HFFc6 (cell line): ENCODE measurements at regions not wholly inside any gene's neighbourhood (a gene's known extent, or its start where the extent isn't known, plus 50 kb on each side); places are given as distances from the start of the nearest gene placed in this dataset.

ENCODE experiments used
- DNase-seq: peaks from one replicate; pipeline ENCODE4 v3.0.0-alpha.2; 2018
- H3K27ac Mint-ChIP-seq: 2 replicates; pipeline ENCODE4 v1.8.0; 2020; ENCODE audit warnings: mild to moderate bottlenecking, mixed read lengths
- H3K27me3 Mint-ChIP-seq: 2 replicates; pipeline ENCODE4 v1.8.0; 2021; ENCODE audit warnings: mild to moderate bottlenecking, moderate library complexity, mixed read lengths; ENCODE audit not compliant: insufficient read depth
- H3K36me3 Mint-ChIP-seq: 2 replicates; pipeline ENCODE4 v1.8.0; 2021; ENCODE audit warnings: low read depth, mixed read lengths
- H3K4me1 Mint-ChIP-seq: 2 replicates; pipeline ENCODE4 v1.8.0; 2020; ENCODE audit warnings: low read depth, mixed read lengths
- H3K4me3 Mint-ChIP-seq: 2 replicates; pipeline ENCODE4 v1.8.0; 2020; ENCODE audit warnings: mild to moderate bottlenecking, moderate library complexity, mixed read lengths
- H3K9me3 Mint-ChIP-seq: 2 replicates; pipeline ENCODE4 v1.8.0; 2020; ENCODE audit warnings: mild to moderate bottlenecking, mixed read lengths
- CTCF ChIP-seq: fragments of 200-600 bp; sonication (generic); IDR thresholded peaks from 2 replicates; pipeline ENCODE4 v1.5.0; 2021; ENCODE audit warnings: antibody characterized with exemption, mild to moderate bottlenecking

GRCh38 chr13:48775285-48775684 is 121.6 kb downstream of the CYSLTR2 start:
- Mint-ChIP-seq H3K4me3 (no peak overlapping the region; the same call in 1 of the 2 replicates), H3K4me1 (peaks cover 39% of the 10 kb centered on the region), H3K36me3 (peaks cover 8% of the 10 kb centered on the region), H3K27me3 (peaks cover 23% of the 10 kb centered on the region), H3K9me3 (peaks cover 11% of the 10 kb centered on the region), H3K27ac (no peak overlapping the region; the same call in 1 of the 2 replicates)
- no peak for TF ChIP-seq CTCF
- peak; percentile 60 for DNase-seq

- Mint-ChIP-seq H3K36me3 (peaks cover 10% of the 10 kb centered on the region), H3K27me3 (peaks cover 23% of the 10 kb centered on the region)
Measured at GRCh38 chr13:48775804-48776203, 122.1 kb downstream of the CYSLTR2 start.

GRCh38 chr13:48776401-48776800 is 122.7 kb downstream of the CYSLTR2 start:
- no peak for TF ChIP-seq CTCF
- Mint-ChIP-seq H3K4me3 (peak overlapping the region; percentile 49; the same call in 1 of the 2 replicates), H3K36me3 (peaks cover 10% of the 10 kb centered on the region), H3K4me1 (peaks cover 39% of the 10 kb centered on the region), H3K27ac (no peak overlapping the region), H3K9me3 (peaks cover 21% of the 10 kb centered on the region), H3K27me3 (peaks cover 20% of the 10 kb centered on the region)
- peak; percentile 16 for DNase-seq

More at GRCh38 chr13:48775804-48776203, 122.1 kb downstream of the CYSLTR2 start:
- H3K9me3 Mint-ChIP-seq, result peaks cover 15% of the 10 kb centered on the region
- no peak for TF ChIP-seq CTCF
- peaks cover 39% of the 10 kb centered on the region for H3K4me1 Mint-ChIP-seq
- H3K4me3 Mint-ChIP-seq, result peak overlapping the region; percentile 49
- H3K27ac Mint-ChIP-seq, result peak overlapping the region; percentile 19
- peak; percentile 97 for DNase-seq

- H3K36me3 Mint-ChIP-seq, result peaks cover 13% of the 10 kb centered on the region
- H3K9me3 Mint-ChIP-seq, result peaks cover 31% of the 10 kb centered on the region
- no peak overlapping the region for H3K4me3 Mint-ChIP-seq
- H3K27me3 Mint-ChIP-seq, result peaks cover 13% of the 10 kb centered on the region; the same call in 1 of the 2 replicates
- H3K4me1 Mint-ChIP-seq, result peaks cover 47% of the 10 kb centered on the region
- TF ChIP-seq CTCF, result no peak
- no peak for DNase-seq
- H3K27ac Mint-ChIP-seq, result no peak overlapping the region
Measured at GRCh38 chr13:48778610-48779009, 124.9 kb downstream of the CYSLTR2 start.

- no peak for DNase-seq
- Mint-ChIP-seq H3K4me1 (peaks cover 36% of the 10 kb centered on the region), H3K9me3 (peaks cover 31% of the 10 kb centered on the region), H3K4me3 (no peak overlapping the region), H3K36me3 (peaks cover 13% of the 10 kb centered on the region), H3K27me3 (peaks cover 13% of the 10 kb centered on the region), H3K27ac (no peak overlapping the region)
- TF ChIP-seq CTCF, result no peak
Measured at GRCh38 chr13:48780713-48781341, 127.1 kb downstream of the CYSLTR2 start.
